Cardiac fibroblast (primary cell): ENCODE measurements at regions not wholly inside any gene's neighbourhood (a gene's known extent, or its start where the extent isn't known, plus 50 kb on each side); places are given as distances from the start of the nearest gene placed in this dataset.

Source experiments
- DNase-seq, 2 donors: peaks; one replicate each; pipeline versions ENCODE4 v3.0.0 to v3.0.0-alpha.2; 2010; ENCODE audit warnings: low read depth in 2 of 2
- H3K4me3 ChIP-seq, 2 donors: replicated peaks in 1 of 2; 1 replicate in 1 of 2; 2 replicates in 1 of 2; pipeline ENCODE4 v1.5.1; 2011; ENCODE audit warnings: low read depth in 2 of 2, low read length in 2 of 2, mild to moderate bottlenecking in 2 of 2, moderate library complexity in 1 of 2
- TF ChIP-seq, protein P1 (sequence below): IDR thresholded peaks from one replicate; pipeline ENCODE4 v1.5.1; 2011; ENCODE audit warnings: low read depth, mild to moderate bottlenecking, low read length, inconsistent platforms

DNA sequence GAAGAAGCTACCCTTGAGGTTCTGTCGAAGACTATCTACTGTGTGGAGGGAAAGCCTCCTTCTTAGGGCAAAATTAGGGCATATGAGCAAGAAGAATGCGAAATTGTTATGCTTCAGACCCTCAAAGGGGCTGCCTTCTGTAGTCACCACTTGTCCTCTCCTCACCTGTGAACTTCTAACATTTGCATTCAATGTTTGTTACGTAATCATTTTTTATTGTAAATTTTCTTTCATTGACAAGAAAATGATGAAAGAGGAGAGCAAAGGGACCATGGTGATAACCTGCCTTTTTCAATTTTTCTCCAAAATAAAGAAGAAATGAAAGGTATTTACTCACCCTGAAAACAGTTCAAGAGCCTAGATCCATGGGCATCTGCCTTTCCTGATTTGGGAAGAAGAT lies 193.0 kb downstream of the SP3 start:
- TF ChIP-seq, protein P1, sequence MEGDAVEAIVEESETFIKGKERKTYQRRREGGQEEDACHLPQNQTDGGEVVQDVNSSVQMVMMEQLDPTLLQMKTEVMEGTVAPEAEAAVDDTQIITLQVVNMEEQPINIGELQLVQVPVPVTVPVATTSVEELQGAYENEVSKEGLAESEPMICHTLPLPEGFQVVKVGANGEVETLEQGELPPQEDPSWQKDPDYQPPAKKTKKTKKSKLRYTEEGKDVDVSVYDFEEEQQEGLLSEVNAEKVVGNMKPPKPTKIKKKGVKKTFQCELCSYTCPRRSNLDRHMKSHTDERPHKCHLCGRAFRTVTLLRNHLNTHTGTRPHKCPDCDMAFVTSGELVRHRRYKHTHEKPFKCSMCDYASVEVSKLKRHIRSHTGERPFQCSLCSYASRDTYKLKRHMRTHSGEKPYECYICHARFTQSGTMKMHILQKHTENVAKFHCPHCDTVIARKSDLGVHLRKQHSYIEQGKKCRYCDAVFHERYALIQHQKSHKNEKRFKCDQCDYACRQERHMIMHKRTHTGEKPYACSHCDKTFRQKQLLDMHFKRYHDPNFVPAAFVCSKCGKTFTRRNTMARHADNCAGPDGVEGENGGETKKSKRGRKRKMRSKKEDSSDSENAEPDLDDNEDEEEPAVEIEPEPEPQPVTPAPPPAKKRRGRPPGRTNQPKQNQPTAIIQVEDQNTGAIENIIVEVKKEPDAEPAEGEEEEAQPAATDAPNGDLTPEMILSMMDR: no peak
- no peak for DNase-seq
- no peak overlapping the region for H3K4me3 ChIP-seq

DNA sequence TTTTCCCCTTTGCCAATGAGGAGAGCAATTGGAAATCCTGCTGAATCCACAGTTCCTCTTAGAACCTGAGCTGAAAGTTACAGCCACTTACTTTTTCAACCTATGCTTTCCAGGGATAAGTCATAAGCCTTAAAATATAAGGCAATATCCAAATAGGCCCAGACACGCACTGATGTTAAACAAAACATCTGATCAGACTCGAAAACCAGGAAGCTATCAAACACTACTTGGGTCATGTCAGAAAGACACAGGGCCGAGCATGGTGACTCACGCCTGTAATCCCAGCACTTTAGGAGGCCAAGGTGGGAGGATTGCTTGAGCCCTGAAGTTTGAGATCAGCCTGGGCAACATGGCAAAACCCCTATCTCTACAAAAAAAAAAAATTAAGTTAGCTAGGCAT lies 192.1 kb downstream of the SP3 start:
- TF ChIP-seq, protein P1: no peak
- H3K4me3 ChIP-seq: no peak overlapping the region
- no peak for DNase-seq

DNA sequence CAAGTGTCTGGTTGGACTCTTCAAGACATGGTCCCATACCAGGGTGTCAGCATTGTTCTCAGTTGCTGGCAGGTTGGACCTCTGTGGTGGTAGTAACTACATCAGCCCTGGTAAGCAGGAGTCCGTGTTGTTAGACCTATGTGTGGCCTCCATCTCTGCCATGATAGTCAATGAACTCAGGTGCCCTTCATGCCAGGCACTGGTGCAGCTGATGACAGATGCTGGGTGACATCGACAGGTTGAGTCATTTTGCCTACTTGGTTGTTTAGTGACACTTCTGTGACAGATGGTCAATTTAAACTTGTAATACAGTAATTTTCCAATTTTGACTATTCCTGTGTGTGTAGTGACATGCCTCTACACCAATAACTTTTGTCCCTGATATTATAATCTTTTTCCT lies 189.7 kb downstream of the SP3 start:
- DNase-seq: no peak
- TF ChIP-seq, protein P1: no peak
- H3K4me3 ChIP-seq: no peak overlapping the region

DNA sequence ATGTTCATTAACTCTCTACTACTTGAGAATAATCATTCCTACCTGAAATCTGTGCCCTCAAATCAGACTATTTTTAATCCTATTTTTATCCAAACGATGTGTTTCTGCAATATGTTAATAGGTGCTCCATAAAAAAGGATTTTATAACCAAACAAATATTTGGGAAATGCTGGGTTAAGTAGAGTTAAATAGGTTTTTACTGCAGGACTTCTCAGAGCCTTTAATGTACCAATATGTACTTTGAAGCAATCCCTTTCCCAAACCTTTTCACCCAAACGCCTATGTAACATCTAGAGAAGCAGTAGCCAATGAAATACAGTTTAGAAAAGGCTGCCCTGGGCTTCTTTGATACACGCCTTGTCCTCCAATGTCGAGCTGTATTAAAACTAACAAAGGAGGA lies 182.5 kb downstream of the SP3 start:
- no peak for DNase-seq
- TF ChIP-seq, protein P1: no peak
- H3K4me3 ChIP-seq: no peak overlapping the region

DNA sequence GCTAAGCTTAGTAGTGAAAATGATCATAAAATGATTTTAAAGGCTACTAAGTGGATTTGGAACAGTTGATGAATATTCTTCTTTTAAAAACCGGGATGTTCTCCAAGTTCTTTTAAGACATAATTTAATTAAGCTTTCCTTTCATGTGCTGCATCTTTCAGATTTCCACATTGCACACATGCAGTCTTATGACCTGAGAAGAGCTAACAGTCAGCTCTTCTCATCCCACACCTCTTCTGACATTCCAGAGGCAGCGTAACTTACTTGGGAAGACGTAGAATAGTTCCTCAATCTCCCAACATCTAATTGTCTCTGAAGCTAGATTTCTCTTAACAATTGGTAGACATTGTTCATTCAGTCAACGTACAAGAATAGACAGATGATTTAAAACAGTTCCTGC lies 181.8 kb downstream of the SP3 start:
- DNase-seq: no peak
- H3K4me3 ChIP-seq: no peak overlapping the region
- TF ChIP-seq, protein P1: no peak

DNA sequence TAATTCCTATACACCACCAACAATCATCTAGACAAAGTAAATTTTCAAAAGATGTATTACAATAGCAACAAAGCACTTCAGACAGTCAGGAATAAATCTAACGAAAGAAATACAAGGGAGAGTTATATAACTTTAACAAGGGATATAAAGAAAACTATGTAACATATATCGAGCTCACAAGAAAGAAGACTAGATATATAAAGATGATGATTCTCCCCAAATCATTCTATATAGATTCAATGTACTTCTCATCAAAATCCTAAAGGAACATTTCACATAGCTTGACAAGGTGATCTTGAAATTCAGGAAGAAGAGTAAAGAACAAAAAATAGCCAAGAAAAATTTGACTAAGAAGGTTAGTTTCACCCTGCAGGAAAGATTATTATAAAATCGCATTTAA lies 179.4 kb downstream of the SP3 start:
- DNase-seq: no peak
- TF ChIP-seq, protein P1: no peak
- H3K4me3 ChIP-seq: no peak overlapping the region

DNA sequence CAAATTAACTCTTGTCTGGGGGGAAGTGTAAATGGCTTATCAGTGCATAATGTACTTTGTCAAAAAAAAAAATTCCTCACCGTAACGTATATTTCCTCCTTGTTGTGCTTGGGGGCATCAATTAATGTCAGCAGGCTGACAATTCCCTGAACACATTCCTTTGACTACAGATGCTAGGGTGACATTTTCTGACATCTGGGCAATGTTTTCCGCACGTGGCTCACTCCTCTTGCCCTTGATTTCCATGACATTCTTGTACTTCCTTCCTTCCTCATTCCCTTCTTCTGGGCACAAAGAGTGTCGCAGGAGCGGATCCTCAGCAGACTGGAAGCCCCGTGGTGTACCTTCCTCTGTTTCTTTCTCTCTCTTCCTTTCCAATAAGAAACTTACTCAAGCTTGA lies 173.7 kb downstream of the SP3 start:
- TF ChIP-seq, protein P1: no peak
- no peak overlapping the region for H3K4me3 ChIP-seq
- DNase-seq: no peak
